HCT116 (cell line): ENCODE measurements at regions not wholly inside any gene's neighbourhood (a gene's known extent, or its start where the extent isn't known, plus 50 kb on each side); places are given as distances from the start of the nearest gene placed in this dataset.

Source experiments
- ATAC-seq: fragments of 200-7000 bp; cut with Tn5 transposase; 2 replicates; pipeline ENCODE4 v1.9.1; 2020; ENCODE audit warnings: mild to moderate bottlenecking, moderate library complexity
- BruUV-seq: library from RNA; stranded (reverse); fragments of 400-500 nt; replicated peaks from 2 replicates; lab custom pipeline; 2021; lab: Mats Ljungman, UMichigan
- CTCF ChIA-PET: fragments of 300-600 bp; sonication (Branson Sonifier 250); formaldehyde crosslinking; loops from one replicate; lab custom pipeline; 2021; ENCODE audit warnings: antibody characterized with exemption; lab: Charles Lee
- POLR2A ChIA-PET: fragments of 300-600, 350-600 bp; sonication (Branson Sonifier 250); formaldehyde crosslinking; loops from one replicate; lab custom pipeline; 2021; ENCODE audit warnings: antibody characterized with exemption; lab: Charles Lee
- RAD21 ChIA-PET, 2 experiments: fragments of 300-600 bp; sonication (Branson Sonifier 250); formaldehyde crosslinking; loops; one replicate each; lab custom pipeline; 2023; ENCODE audit warnings: low total read pairs in 2 of 2; ENCODE audit not compliant: uncharacterized antibody in 2 of 2, unreplicated experiment in 2 of 2, low non-redundant PET in 1 of 2; lab: Charles Lee
- DNase-seq: peaks from one replicate; pipeline ENCODE4 v3.0.0-alpha.2; 2010; ENCODE audit warnings: low read depth, low spot score
- H2AFZ ChIP-seq: fragments of 200-600 bp; shearing (Covaris generic), sonication (generic); 2 replicates; pipeline ENCODE4 v1.6.1; 2017; ENCODE audit warnings: low read depth, mixed run types, mixed read lengths, antibody characterized with exemption, low read length; ENCODE audit not compliant: poor library complexity, severe bottlenecking
- H3K27ac ChIP-seq: 2 replicates; pipeline ENCODE4 v1.5.1; 2012; ENCODE audit warnings: low read depth, low read length
- H3K27me3 ChIP-seq: fragments of 200-600 bp; sonication (generic); 2 replicates; pipeline ENCODE4 v1.6.1; 2016; ENCODE audit warnings: mixed run types, low read length, mixed read lengths; ENCODE audit not compliant: insufficient read depth
- H3K36me3 ChIP-seq, 2 experiments: fragments of 200-500 bp in 1 of 2; fragments of 200-600 bp in 1 of 2; sonication (Bioruptor generic) in 1 of 2; sonication (generic) in 1 of 2; 2 replicates each; pipeline versions ENCODE4 v1.5.1 to v1.6.1; 2014 to 2016; ENCODE audit warnings: low read length in 2 of 2, inconsistent platforms in 1 of 2, mixed read lengths in 1 of 2, mixed run types in 1 of 2; ENCODE audit not compliant: insufficient read depth in 2 of 2, control insufficient read depth in 1 of 2
- H3K4me1 ChIP-seq, 2 experiments: fragments of 200-600 bp in 1 of 2; sonication (generic) in 1 of 2; 2 replicates each; pipeline versions ENCODE4 v1.5.1 to v1.6.1; 2012 to 2017; ENCODE audit warnings: low read length in 2 of 2, inconsistent platforms in 1 of 2, mild to moderate bottlenecking in 1 of 2, mixed read lengths in 1 of 2, mixed run types in 1 of 2, moderate library complexity in 1 of 2; ENCODE audit not compliant: insufficient read depth in 2 of 2, control insufficient read depth in 1 of 2
- H3K4me2 ChIP-seq: fragments of 200-600 bp; sonication (generic); 2 replicates; pipeline ENCODE4 v1.6.1; 2017; ENCODE audit warnings: mixed run types, low read length, mixed read lengths
- H3K4me3 ChIP-seq, 2 experiments: fragments of 200-600 bp in 1 of 2; sonication (generic) in 1 of 2; replicated peaks in 1 of 2; 2 replicates each; pipeline ENCODE4 v1.5.1; 2011 to 2016; ENCODE audit warnings: low read length in 2 of 2, control low read depth in 1 of 2, low read depth in 1 of 2, mild to moderate bottlenecking in 1 of 2, mixed read lengths in 1 of 2, mixed run types in 1 of 2
- H3K79me2 ChIP-seq: fragments of 200-600 bp; sonication (generic); 2 replicates; pipeline ENCODE4 v1.6.1; 2017; ENCODE audit warnings: mild to moderate bottlenecking, mixed run types, low read length, moderate library complexity, mixed read lengths; ENCODE audit not compliant: insufficient read depth
- H3K9ac ChIP-seq: fragments of 200-600 bp; sonication (generic); 2 replicates; pipeline ENCODE4 v1.6.1; 2016; ENCODE audit warnings: low read length, mixed read lengths
- H3K9me2 ChIP-seq: fragments of 200-600 bp; sonication (generic), shearing (Covaris generic); 2 replicates; pipeline ENCODE4 v1.6.1; 2017; ENCODE audit warnings: mixed run types, mild to moderate bottlenecking, moderate library complexity; ENCODE audit not compliant: insufficient read depth
- H3K9me3 ChIP-seq, 2 experiments: fragments of 200-500 bp in 1 of 2; fragments of 200-600 bp in 1 of 2; sonication (Bioruptor generic) in 1 of 2; sonication (generic) in 1 of 2; 2 replicates each; pipeline ENCODE4 v1.6.1; 2014 to 2017; ENCODE audit warnings: low read length in 2 of 2, mixed read lengths in 2 of 2, inconsistent platforms in 1 of 2, low read depth in 1 of 2, mild to moderate bottlenecking in 1 of 2, mixed run types in 1 of 2, moderate library complexity in 1 of 2; ENCODE audit not compliant: control insufficient read depth in 1 of 2, insufficient read depth in 1 of 2
- H4K20me1 ChIP-seq: fragments of 200-600 bp; sonication (generic), shearing (Covaris generic); 2 replicates; pipeline ENCODE4 v1.6.1; 2017; ENCODE audit warnings: mixed run types, mild to moderate bottlenecking, moderate library complexity; ENCODE audit not compliant: insufficient read depth
- ATF3 ChIP-seq: IDR thresholded peaks from 2 replicates; pipeline ENCODE4 v1.6.1; 2012
- CEBPB ChIP-seq: IDR thresholded peaks from 2 replicates; pipeline ENCODE4 v1.6.1; 2012; ENCODE audit warnings: low read depth
- EGR1 ChIP-seq: IDR thresholded peaks from 2 replicates; pipeline ENCODE4 v1.6.1; 2012; ENCODE audit warnings: low read depth
- ELF1 ChIP-seq: IDR thresholded peaks from 2 replicates; pipeline ENCODE4 v1.6.1; 2012; ENCODE audit warnings: low read depth, borderline replicate concordance
- FOSL1 ChIP-seq: IDR thresholded peaks from 2 replicates; pipeline ENCODE4 v1.6.1; 2012; ENCODE audit warnings: low read depth
- JUND ChIP-seq: IDR thresholded peaks from 2 replicates; pipeline ENCODE4 v1.6.1; 2012
- RAD21 ChIP-seq: IDR thresholded peaks from 2 replicates; pipeline ENCODE4 v1.6.1; 2012; ENCODE audit warnings: low read depth, mild to moderate bottlenecking
- REST ChIP-seq: IDR thresholded peaks from 2 replicates; pipeline ENCODE4 v1.6.1; 2012; ENCODE audit warnings: low read depth
- SP1 ChIP-seq: IDR thresholded peaks from 2 replicates; pipeline ENCODE4 v1.6.1; 2012; ENCODE audit warnings: low read depth
- YY1 ChIP-seq: IDR thresholded peaks from 2 replicates; pipeline ENCODE4 v1.6.1; 2011; ENCODE audit warnings: low read length, low read depth, moderate library complexity, mild to moderate bottlenecking; ENCODE audit not compliant: insufficient replicate concordance; ENCODE audit errors: extremely low read depth
- ZNF274 ChIP-seq: fragments of 200-500 bp; sonication (Bioruptor generic); IDR thresholded peaks from 2 replicates; pipeline ENCODE4 v1.6.1; 2014; ENCODE audit warnings: mild to moderate bottlenecking, low read depth, low read length, inconsistent platforms
- intact Hi-C: fragments of 100-400 bp; cut with micrococcal nuclease; formaldehyde crosslinking; loops from 2 replicates; pipeline ENCODE4 v1.10.0; 2022

GRCh38 chr2:142718576-142719155, 158.8 kb upstream of the KYNU start:
- POLR2A ChIA-PET, result no interaction called here
- no peaks in the 10 kb centered on the region for H3K36me3 ChIP-seq

More at GRCh38 chr2:142718576-142719155, 158.8 kb upstream of the KYNU start:
- Histone ChIP-seq H3K9me3 (no peaks in the 10 kb centered on the region), H4K20me1 (no peaks in the 10 kb centered on the region), H3K9me2 (no peaks in the 10 kb centered on the region), H3K27me3 (no peaks in the 10 kb centered on the region)
- intact Hi-C loops, result no loop called here
- no peak for TF ChIP-seq SP1
- TF ChIP-seq ELF1, result no peak
- no peak for TF ChIP-seq RAD21
- TF ChIP-seq EGR1, result no peak
- no peak for TF ChIP-seq JUND
- TF ChIP-seq YY1, result no peak
- no peak for TF ChIP-seq CEBPB
- TF ChIP-seq ZNF274, result no peak
- no peak for TF ChIP-seq FOSL1
- TF ChIP-seq ATF3, result no peak
- TF ChIP-seq REST, result no peak
- TF ChIP-seq, all 23 proteins: peak for 0
- no TSS peak for BruUV-seq
- Histone ChIP-seq H3K27ac (no peak overlapping the region), H3K4me2 (no peak overlapping the region), H2AFZ (no peak overlapping the region), H3K4me3 (no peak overlapping the region), H3K9ac (no peak overlapping the region), H3K79me2 (no peaks in the 10 kb centered on the region), H3K4me1 (no peaks in the 10 kb centered on the region)
- CTCF ChIA-PET, result no interaction called here
- RAD21 ChIA-PET, result no interaction called here
- DNase-seq (no peak), ATAC-seq (no peak)
